ENCODE measurements at regions not wholly inside any gene's neighbourhood (a gene's known extent, or its start where the extent isn't known, plus 50 kb on each side); places are given as distances from the start of the nearest gene placed in this dataset.

- CTCF ChIA-PET, result no interaction called here
- no peaks in the 10 kb centered on the region for H3K9me3 ChIP-seq (ENCODE audit: control insufficient read depth, insufficient read depth, low read depth, low read length)
- POLR2A ChIA-PET, result no interaction called here
- BruUV-seq (replicated peaks), result no TSS peak
- no peaks in the 10 kb centered on the region for H3K4me1 ChIP-seq (ENCODE audit: control insufficient read depth, insufficient read depth, low read length)
- H3K36me3 ChIP-seq (ENCODE audit: control insufficient read depth, insufficient read depth, low read length), result no peaks in the 10 kb centered on the region
- no peak for DNase-seq (ENCODE audit: low read depth, low spot score)
- intact Hi-C loops (cut with micrococcal nuclease; ENCODE audit: unreplicated experiment), result no loop called here
- H3K27me3 ChIP-seq (ENCODE audit: control insufficient read depth, insufficient read depth, low read length), result no peaks in the 10 kb centered on the region
- TF ChIP-seq, protein P1, sequence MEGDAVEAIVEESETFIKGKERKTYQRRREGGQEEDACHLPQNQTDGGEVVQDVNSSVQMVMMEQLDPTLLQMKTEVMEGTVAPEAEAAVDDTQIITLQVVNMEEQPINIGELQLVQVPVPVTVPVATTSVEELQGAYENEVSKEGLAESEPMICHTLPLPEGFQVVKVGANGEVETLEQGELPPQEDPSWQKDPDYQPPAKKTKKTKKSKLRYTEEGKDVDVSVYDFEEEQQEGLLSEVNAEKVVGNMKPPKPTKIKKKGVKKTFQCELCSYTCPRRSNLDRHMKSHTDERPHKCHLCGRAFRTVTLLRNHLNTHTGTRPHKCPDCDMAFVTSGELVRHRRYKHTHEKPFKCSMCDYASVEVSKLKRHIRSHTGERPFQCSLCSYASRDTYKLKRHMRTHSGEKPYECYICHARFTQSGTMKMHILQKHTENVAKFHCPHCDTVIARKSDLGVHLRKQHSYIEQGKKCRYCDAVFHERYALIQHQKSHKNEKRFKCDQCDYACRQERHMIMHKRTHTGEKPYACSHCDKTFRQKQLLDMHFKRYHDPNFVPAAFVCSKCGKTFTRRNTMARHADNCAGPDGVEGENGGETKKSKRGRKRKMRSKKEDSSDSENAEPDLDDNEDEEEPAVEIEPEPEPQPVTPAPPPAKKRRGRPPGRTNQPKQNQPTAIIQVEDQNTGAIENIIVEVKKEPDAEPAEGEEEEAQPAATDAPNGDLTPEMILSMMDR (IDR thresholded peaks at IDR 0.05), result no peak
- TF ChIP-seq POLR2AphosphoS5 (IDR thresholded peaks at IDR 0.05; ENCODE audit: low read depth, low read length), result no peak
- no peak for TF ChIP-seq REST (IDR thresholded peaks at IDR 0.05; ENCODE audit: insufficient read depth in 1 of 2, low read depth in 2 of 2, low read length in 1 of 2)
- TF ChIP-seq TCF7L2 (IDR thresholded peaks at IDR 0.05; ENCODE audit: low read depth, low read length), result no peak
- no peak for TF ChIP-seq SIN3A (IDR thresholded peaks at IDR 0.05; ENCODE audit: borderline replicate concordance, insufficient read depth, low read depth, low read length)
- no peak overlapping the region for H3K4me3 ChIP-seq (ENCODE audit: low read depth in 2 of 2, low read length in 2 of 2)
- ATAC-seq, result no peak
- no peak overlapping the region for H3K27ac ChIP-seq (ENCODE audit: low read length)
- in situ Hi-C loops (cut with HindIII; ENCODE audit: low pct_unique_long_range_greater_than_20kb, low sequenced_read_pairs), result no loop called here
Observed at GRCh38 chr9:87793292-87793691, 67.4 kb downstream of the CTSL start.

GRCh38 chr9:87795178-87795577, 69.3 kb downstream of the CTSL start:
- Histone ChIP-seq H3K36me3 (ENCODE audit: control insufficient read depth, insufficient read depth, low read length) (no peaks in the 10 kb centered on the region), H3K4me1 (ENCODE audit: control insufficient read depth, insufficient read depth, low read length) (no peaks in the 10 kb centered on the region), H3K27me3 (ENCODE audit: control insufficient read depth, insufficient read depth, low read length) (no peaks in the 10 kb centered on the region), H3K27ac (ENCODE audit: low read length) (no peak overlapping the region), H3K9me3 (ENCODE audit: control insufficient read depth, insufficient read depth, low read depth, low read length) (no peaks in the 10 kb centered on the region), H3K4me3 (ENCODE audit: low read depth in 2 of 2, low read length in 2 of 2) (no peak overlapping the region)
- ATAC-seq (no peak), DNase-seq (ENCODE audit: low read depth, low spot score) (no peak)
- ChIA-PET CTCF (no interaction called here), POLR2A (no interaction called here)
- intact Hi-C loops (cut with micrococcal nuclease; ENCODE audit: unreplicated experiment) (no loop called here), in situ Hi-C loops (cut with HindIII; ENCODE audit: low pct_unique_long_range_greater_than_20kb, low sequenced_read_pairs) (no loop called here)
- TF ChIP-seq POLR2AphosphoS5 (IDR thresholded peaks at IDR 0.05; ENCODE audit: low read depth, low read length) (no peak), REST (IDR thresholded peaks at IDR 0.05; ENCODE audit: insufficient read depth in 1 of 2, low read depth in 2 of 2, low read length in 1 of 2) (no peak), SIN3A (IDR thresholded peaks at IDR 0.05; ENCODE audit: borderline replicate concordance, insufficient read depth, low read depth, low read length) (no peak), TCF7L2 (IDR thresholded peaks at IDR 0.05; ENCODE audit: low read depth, low read length) (no peak)
- TF ChIP-seq, protein P1 (IDR thresholded peaks at IDR 0.05), result no peak
- BruUV-seq (replicated peaks), result no TSS peak

Measured in Panc1 (cell line).